SK-N-SH treated with all-trans-retinoic acid at 6 μM for 48 hours (cell line): ENCODE measurements at regions not wholly inside any gene's neighbourhood (a gene's known extent, or its start where the extent isn't known, plus 50 kb on each side); places are given as distances from the start of the nearest gene placed in this dataset.

Experiments used
- ATAC-seq: fragments of 200-7000 bp; cut with Tn5 transposase; 3 replicates; pipeline ENCODE4 v1.9.1; 2020; ENCODE audit warnings: mild to moderate bottlenecking, moderate library complexity
- BACH2 ChIP-seq: fragments of 250-450 bp; sonication (Bioruptor Pico); IDR thresholded peaks from 2 replicates; pipeline ENCODE4 v1.9.0; 2021; ENCODE audit warnings: mild to moderate bottlenecking, borderline replicate concordance
- CSDC2 ChIP-seq: fragments of 250-450 bp; sonication (Bioruptor Pico); IDR thresholded peaks from 2 replicates; pipeline ENCODE4 v1.5.0; 2020; ENCODE audit warnings: mild to moderate bottlenecking, moderate library complexity
- ESRRG ChIP-seq: fragments of 250-450 bp; sonication (Bioruptor Pico); IDR thresholded peaks from 2 replicates; pipeline ENCODE4 v1.6.1; 2021; ENCODE audit warnings: mild to moderate bottlenecking
- GLIS3 ChIP-seq: fragments of 250-450 bp; sonication (Bioruptor Pico); IDR thresholded peaks from 2 replicates; pipeline ENCODE4 v1.5.0; 2020; ENCODE audit warnings: mild to moderate bottlenecking, moderate library complexity
- ISL1 ChIP-seq: fragments of 250-450 bp; sonication (Bioruptor Pico); IDR thresholded peaks from 2 replicates; pipeline ENCODE4 v2.1.2; 2022; ENCODE audit warnings: mild to moderate bottlenecking, moderate library complexity
- OSR1 ChIP-seq: fragments of 250-450 bp; sonication (Bioruptor Pico); IDR thresholded peaks from 2 replicates; pipeline ENCODE4 v1.8.0; 2022; ENCODE audit warnings: moderate library complexity, mild to moderate bottlenecking, inconsistent platforms
- PATZ1 ChIP-seq: fragments of 250-450 bp; sonication (Bioruptor Pico); IDR thresholded peaks from 2 replicates; pipeline ENCODE4 v1.8.0; 2020; ENCODE audit warnings: mild to moderate bottlenecking, moderate library complexity, borderline replicate concordance
- POU6F1 ChIP-seq: fragments of 250-450 bp; sonication (Bioruptor Pico); IDR thresholded peaks from 2 replicates; pipeline ENCODE4 v1.8.0; 2021; ENCODE audit warnings: low read depth, mild to moderate bottlenecking, moderate library complexity, borderline replicate concordance
- PPARA ChIP-seq: fragments of 250-450 bp; sonication (Bioruptor Pico); IDR thresholded peaks from 2 replicates; pipeline ENCODE4 v1.5.0; 2020; ENCODE audit warnings: mild to moderate bottlenecking, borderline replicate concordance
- RARB ChIP-seq: fragments of 250-450 bp; sonication (Bioruptor Pico); IDR thresholded peaks from 2 replicates; pipeline ENCODE4 v1.8.0; 2021; ENCODE audit warnings: mild to moderate bottlenecking, moderate library complexity
- SNAI2 ChIP-seq: fragments of 250-450 bp; sonication (Bioruptor Pico); IDR thresholded peaks from 2 replicates; pipeline ENCODE4 v1.5.0; 2020; ENCODE audit warnings: mild to moderate bottlenecking, moderate library complexity
- TCF4 ChIP-seq: fragments of 250-450 bp; sonication (Bioruptor Pico); IDR thresholded peaks from 2 replicates; pipeline ENCODE4 v1.8.0; 2021; ENCODE audit warnings: mild to moderate bottlenecking, moderate library complexity, borderline replicate concordance
- TOX ChIP-seq: fragments of 250-450 bp; sonication (Bioruptor Pico); IDR thresholded peaks from 2 replicates; pipeline ENCODE4 v1.8.0; 2021; ENCODE audit warnings: mild to moderate bottlenecking, moderate library complexity, borderline replicate concordance
- ZC3H10 ChIP-seq: fragments of 250-450 bp; sonication (Bioruptor Pico); IDR thresholded peaks from 2 replicates; pipeline ENCODE4 v1.5.1; 2021; ENCODE audit warnings: mild to moderate bottlenecking, moderate library complexity
- ZFP3 ChIP-seq: fragments of 250-450 bp; sonication (Bioruptor Pico); IDR thresholded peaks from 2 replicates; pipeline ENCODE4 v1.5.0; 2020; ENCODE audit warnings: mild to moderate bottlenecking, moderate library complexity
- ZFP30 ChIP-seq: fragments of 450-650 bp; formaldehyde crosslinking; IDR thresholded peaks from 2 replicates; pipeline ENCODE4 v1.5.0; 2022; ENCODE audit warnings: mild to moderate bottlenecking, moderate library complexity
- ZNF70 ChIP-seq: fragments of 450-650 bp; formaldehyde crosslinking; IDR thresholded peaks from 2 replicates; pipeline ENCODE4 v1.5.0; 2020; ENCODE audit warnings: mild to moderate bottlenecking, moderate library complexity
- ZNF8 ChIP-seq: fragments of 450-650 bp; formaldehyde crosslinking; IDR thresholded peaks from 2 replicates; pipeline ENCODE4 v1.5.0; 2020; ENCODE audit warnings: mild to moderate bottlenecking, moderate library complexity
- TF ChIP-seq, protein P1 (sequence below): fragments of 250-450 bp; sonication (Bioruptor Pico); IDR thresholded peaks from 2 replicates; pipeline ENCODE4 v1.5.0; 2020; ENCODE audit warnings: mild to moderate bottlenecking, moderate library complexity
- TF ChIP-seq, protein P2 (sequence below): fragments of 250-450 bp; sonication (Bioruptor Pico); IDR thresholded peaks from 2 replicates; pipeline ENCODE4 v1.5.1; 2020; ENCODE audit warnings: low read depth, mild to moderate bottlenecking, moderate library complexity
- TF ChIP-seq, protein P3 (sequence below): fragments of 250-450 bp; sonication (Bioruptor Pico); IDR thresholded peaks from 2 replicates; pipeline ENCODE4 v1.5.1; 2021; ENCODE audit warnings: mild to moderate bottlenecking, moderate library complexity

DNA sequence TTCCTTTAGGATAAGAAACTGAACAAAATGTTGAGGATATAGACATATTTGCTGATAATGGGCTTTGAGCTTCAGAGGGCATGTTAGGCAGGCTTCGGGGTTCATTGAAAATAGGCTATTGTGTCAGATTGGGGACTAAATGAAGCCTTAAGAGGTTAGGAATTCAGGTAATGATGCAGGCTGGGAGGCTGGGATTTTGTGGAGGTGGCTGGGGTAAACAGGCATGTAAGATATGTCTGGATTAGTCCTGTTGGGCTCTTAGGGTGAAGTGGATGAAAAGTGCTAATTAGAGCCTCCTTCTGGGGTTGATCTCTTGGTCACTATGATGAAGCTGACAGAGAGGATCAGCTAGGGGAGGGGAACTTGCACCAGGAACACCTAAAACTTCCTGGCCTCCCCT, 80.2 kb upstream of the ESX1 start:
- TF ChIP-seq OSR1 (CRISPR knock-in tag) (no peak), SNAI2 (CRISPR knock-in tag) (no peak), ZC3H10 (CRISPR knock-in tag) (no peak), RARB (CRISPR knock-in tag) (no peak), CSDC2 (CRISPR knock-in tag) (no peak), TCF4 (CRISPR knock-in tag) (no peak), BACH2 (CRISPR knock-in tag) (no peak)
- TF ChIP-seq, protein P1, sequence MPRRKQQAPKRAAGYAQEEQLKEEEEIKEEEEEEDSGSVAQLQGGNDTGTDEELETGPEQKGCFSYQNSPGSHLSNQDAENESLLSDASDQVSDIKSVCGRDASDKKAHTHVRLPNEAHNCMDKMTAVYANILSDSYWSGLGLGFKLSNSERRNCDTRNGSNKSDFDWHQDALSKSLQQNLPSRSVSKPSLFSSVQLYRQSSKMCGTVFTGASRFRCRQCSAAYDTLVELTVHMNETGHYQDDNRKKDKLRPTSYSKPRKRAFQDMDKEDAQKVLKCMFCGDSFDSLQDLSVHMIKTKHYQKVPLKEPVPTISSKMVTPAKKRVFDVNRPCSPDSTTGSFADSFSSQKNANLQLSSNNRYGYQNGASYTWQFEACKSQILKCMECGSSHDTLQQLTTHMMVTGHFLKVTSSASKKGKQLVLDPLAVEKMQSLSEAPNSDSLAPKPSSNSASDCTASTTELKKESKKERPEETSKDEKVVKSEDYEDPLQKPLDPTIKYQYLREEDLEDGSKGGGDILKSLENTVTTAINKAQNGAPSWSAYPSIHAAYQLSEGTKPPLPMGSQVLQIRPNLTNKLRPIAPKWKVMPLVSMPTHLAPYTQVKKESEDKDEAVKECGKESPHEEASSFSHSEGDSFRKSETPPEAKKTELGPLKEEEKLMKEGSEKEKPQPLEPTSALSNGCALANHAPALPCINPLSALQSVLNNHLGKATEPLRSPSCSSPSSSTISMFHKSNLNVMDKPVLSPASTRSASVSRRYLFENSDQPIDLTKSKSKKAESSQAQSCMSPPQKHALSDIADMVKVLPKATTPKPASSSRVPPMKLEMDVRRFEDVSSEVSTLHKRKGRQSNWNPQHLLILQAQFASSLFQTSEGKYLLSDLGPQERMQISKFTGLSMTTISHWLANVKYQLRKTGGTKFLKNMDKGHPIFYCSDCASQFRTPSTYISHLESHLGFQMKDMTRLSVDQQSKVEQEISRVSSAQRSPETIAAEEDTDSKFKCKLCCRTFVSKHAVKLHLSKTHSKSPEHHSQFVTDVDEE (CRISPR knock-in tag), result no peak
- no peak for ATAC-seq

DNA sequence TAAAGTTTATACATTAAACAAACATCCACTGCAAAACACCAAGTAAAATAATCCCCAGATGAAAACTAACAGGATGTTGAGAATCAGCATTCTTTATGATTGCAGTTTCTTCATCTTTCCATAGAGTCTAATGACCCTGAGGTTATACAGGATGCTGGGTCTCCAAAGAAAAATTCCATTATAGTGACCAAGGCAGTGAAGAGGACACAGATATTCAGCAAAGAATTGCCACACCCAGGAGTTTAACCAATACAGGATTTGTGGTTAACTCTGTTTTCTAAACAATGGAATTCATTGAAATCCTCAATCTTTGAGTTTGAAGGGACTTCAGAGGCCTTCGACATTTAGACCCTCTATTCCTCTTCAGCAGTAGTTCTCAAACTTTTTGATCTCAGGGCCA, 76.2 kb upstream of the ESX1 start:
- no peak for ATAC-seq
- no peak for TF ChIP-seq ESRRG (CRISPR knock-in tag)
- TF ChIP-seq, protein P2, sequence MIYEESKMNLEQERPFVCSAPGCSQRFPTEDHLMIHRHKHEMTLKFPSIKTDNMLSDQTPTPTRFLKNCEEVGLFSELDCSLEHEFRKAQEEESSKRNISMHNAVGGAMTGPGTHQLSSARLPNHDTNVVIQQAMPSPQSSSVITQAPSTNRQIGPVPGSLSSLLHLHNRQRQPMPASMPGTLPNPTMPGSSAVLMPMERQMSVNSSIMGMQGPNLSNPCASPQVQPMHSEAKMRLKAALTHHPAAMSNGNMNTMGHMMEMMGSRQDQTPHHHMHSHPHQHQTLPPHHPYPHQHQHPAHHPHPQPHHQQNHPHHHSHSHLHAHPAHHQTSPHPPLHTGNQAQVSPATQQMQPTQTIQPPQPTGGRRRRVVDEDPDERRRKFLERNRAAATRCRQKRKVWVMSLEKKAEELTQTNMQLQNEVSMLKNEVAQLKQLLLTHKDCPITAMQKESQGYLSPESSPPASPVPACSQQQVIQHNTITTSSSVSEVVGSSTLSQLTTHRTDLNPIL, result no peak
- TF ChIP-seq ZC3H10 (CRISPR knock-in tag), result no peak
- no peak for TF ChIP-seq RARB (CRISPR knock-in tag)
- TF ChIP-seq TCF4 (CRISPR knock-in tag), result no peak
- TF ChIP-seq TOX (CRISPR knock-in tag), result no peak
- no peak for TF ChIP-seq PPARA
- no peak for TF ChIP-seq GLIS3
- TF ChIP-seq SNAI2 (CRISPR knock-in tag), result no peak
- TF ChIP-seq BACH2 (CRISPR knock-in tag), result no peak
- TF ChIP-seq, protein P3, sequence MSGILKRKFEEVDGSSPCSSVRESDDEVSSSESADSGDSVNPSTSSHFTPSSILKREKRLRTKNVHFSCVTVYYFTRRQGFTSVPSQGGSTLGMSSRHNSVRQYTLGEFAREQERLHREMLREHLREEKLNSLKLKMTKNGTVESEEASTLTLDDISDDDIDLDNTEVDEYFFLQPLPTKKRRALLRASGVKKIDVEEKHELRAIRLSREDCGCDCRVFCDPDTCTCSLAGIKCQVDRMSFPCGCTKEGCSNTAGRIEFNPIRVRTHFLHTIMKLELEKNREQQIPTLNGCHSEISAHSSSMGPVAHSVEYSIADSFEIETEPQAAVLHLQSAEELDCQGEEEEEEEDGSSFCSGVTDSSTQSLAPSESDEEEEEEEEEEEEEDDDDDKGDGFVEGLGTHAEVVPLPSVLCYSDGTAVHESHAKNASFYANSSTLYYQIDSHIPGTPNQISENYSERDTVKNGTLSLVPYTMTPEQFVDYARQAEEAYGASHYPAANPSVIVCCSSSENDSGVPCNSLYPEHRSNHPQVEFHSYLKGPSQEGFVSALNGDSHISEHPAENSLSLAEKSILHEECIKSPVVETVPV (CRISPR knock-in tag), result no peak
- no peak for TF ChIP-seq ZNF8 (CRISPR knock-in tag)
- TF ChIP-seq, protein P1 (CRISPR knock-in tag), result no peak
- TF ChIP-seq POU6F1 (CRISPR knock-in tag), result no peak

- no peak for TF ChIP-seq PATZ1
- TF ChIP-seq CSDC2 (CRISPR knock-in tag), result no peak
- no peak for TF ChIP-seq RARB (CRISPR knock-in tag)
- no peak for TF ChIP-seq POU6F1 (CRISPR knock-in tag)
- no peak for TF ChIP-seq ZNF70
- no peak for TF ChIP-seq ZNF8 (CRISPR knock-in tag)
- TF ChIP-seq, protein P3 (CRISPR knock-in tag), result no peak
- no peak for TF ChIP-seq ZFP3
- no peak for TF ChIP-seq ZFP30 (CRISPR knock-in tag)
- no peak for TF ChIP-seq TOX (CRISPR knock-in tag)
- no peak for TF ChIP-seq ISL1
- no peak for TF ChIP-seq PPARA
- TF ChIP-seq TCF4 (CRISPR knock-in tag), result no peak
- TF ChIP-seq, all 23 proteins: peak for 0
- ATAC-seq, result no peak
Measured at GRCh38 chrX:104329731-104330130, 75.0 kb upstream of the ESX1 start.
